ENCODE measurements at regions not wholly inside any gene's neighbourhood (a gene's known extent, or its start where the extent isn't known, plus 50 kb on each side); places are given as distances from the start of the nearest gene placed in this dataset.
A peak's percentile ranks its signal among the peaks of the same experiment; 100 is the strongest.

DNA sequence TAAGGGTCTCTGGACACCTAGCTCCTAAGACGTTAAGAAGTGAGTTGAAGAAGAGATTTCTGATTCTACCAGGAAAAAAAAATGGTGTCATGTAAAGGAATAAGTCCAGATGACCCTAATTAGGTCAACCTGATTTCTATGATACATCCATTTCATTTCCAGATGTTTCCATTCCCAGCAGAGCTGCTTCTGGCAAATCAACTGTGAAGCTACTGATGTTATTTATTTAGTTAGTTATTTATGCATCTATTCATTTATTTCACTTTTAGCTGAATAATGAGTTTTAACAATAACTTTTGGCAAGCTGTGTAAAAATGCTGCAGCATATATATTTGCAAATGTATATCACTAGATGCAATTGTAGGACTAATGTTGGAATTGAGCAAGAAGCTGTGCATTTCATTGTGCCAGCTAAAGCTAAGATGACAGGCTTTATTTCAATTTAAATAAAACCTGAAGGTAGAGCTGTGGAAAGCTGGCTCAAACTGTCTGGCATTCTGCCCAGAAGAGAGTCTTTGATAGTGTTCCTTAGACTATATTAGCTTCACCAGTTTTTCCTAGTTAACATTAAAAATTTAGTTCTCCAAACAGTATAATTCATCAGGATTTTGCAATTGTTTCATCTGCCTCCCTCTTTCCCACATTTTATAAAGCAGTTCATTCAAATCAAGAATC, 1164.4 kb upstream of the ADGRL4 start:
- Mint-ChIP-seq H3K4me1 (ENCODE audit: unreplicated experiment) (no peaks in the 10 kb centered on the region), H3K4me3 (ENCODE audit: unreplicated experiment) (no peak overlapping the region), H3K9me3 (ENCODE audit: unreplicated experiment) (peaks cover 7% of the 10 kb centered on the region), H3K36me3 (ENCODE audit: unreplicated experiment) (no peaks in the 10 kb centered on the region), H3K27me3 (ENCODE audit: unreplicated experiment) (no peaks in the 10 kb centered on the region), H3K27ac (ENCODE audit: unreplicated experiment) (no peak overlapping the region)
- no peak for DNase-seq (ENCODE audit: extremely low spot score, unreplicated experiment)
- TF ChIP-seq, protein P1, sequence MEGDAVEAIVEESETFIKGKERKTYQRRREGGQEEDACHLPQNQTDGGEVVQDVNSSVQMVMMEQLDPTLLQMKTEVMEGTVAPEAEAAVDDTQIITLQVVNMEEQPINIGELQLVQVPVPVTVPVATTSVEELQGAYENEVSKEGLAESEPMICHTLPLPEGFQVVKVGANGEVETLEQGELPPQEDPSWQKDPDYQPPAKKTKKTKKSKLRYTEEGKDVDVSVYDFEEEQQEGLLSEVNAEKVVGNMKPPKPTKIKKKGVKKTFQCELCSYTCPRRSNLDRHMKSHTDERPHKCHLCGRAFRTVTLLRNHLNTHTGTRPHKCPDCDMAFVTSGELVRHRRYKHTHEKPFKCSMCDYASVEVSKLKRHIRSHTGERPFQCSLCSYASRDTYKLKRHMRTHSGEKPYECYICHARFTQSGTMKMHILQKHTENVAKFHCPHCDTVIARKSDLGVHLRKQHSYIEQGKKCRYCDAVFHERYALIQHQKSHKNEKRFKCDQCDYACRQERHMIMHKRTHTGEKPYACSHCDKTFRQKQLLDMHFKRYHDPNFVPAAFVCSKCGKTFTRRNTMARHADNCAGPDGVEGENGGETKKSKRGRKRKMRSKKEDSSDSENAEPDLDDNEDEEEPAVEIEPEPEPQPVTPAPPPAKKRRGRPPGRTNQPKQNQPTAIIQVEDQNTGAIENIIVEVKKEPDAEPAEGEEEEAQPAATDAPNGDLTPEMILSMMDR (IDR thresholded peaks at IDR 0.05), result no peak

DNA sequence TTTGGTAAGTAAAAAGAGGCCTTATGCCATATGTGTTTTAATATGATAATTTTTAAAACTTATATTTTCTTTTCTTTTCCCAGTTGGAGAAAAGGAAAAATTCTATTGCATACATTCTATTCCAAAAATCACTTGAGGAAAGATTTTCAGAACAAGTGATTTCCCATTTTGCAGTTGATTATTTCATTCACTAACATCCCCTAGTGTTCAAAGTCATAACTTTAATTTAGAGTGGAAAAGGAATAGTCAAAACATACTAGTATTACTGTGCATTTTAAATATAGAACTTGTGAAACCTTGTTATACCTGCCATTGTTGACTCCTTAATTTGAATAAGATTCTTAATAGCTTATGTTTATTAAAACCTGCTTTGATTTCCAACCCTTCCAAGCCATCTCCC, 1157.6 kb upstream of the ADGRL4 start:
- H3K9me3 Mint-ChIP-seq (ENCODE audit: unreplicated experiment), result peaks cover 8% of the 10 kb centered on the region
- H3K4me1 Mint-ChIP-seq (ENCODE audit: unreplicated experiment), result peaks cover 5% of the 10 kb centered on the region
- H3K36me3 Mint-ChIP-seq (ENCODE audit: unreplicated experiment), result no peaks in the 10 kb centered on the region
- H3K27me3 Mint-ChIP-seq (ENCODE audit: unreplicated experiment), result no peaks in the 10 kb centered on the region
- no peak overlapping the region for H3K27ac Mint-ChIP-seq (ENCODE audit: unreplicated experiment)
- no peak overlapping the region for H3K4me3 Mint-ChIP-seq (ENCODE audit: unreplicated experiment)
- no peak for DNase-seq (ENCODE audit: extremely low spot score, unreplicated experiment)
- TF ChIP-seq, protein P1 (IDR thresholded peaks at IDR 0.05), result no peak

DNA sequence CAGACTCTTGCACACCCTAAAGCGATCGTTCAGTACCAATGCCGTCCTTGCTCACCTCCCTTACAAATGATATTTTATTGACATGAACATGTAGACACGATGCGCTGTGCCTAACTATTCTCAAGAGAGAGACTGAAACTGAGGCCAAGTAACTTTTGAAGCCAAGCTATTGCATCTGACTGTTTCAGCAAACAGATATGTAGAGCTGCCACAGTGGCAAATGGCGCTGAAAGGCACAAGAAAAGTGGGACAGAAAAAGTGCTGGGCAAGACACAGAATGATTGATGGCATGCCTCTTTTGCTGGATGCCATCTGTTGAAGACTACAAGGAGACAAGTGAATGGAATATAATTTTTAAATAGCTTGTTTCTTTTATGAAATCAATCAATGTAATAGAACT, 1157.2 kb upstream of the ADGRL4 start:
- no peak overlapping the region for H3K27ac Mint-ChIP-seq (ENCODE audit: unreplicated experiment)
- no peaks in the 10 kb centered on the region for H3K36me3 Mint-ChIP-seq (ENCODE audit: unreplicated experiment)
- peaks cover 9% of the 10 kb centered on the region for H3K4me1 Mint-ChIP-seq (ENCODE audit: unreplicated experiment)
- DNase-seq (ENCODE audit: extremely low spot score, unreplicated experiment), result no peak
- peaks cover 8% of the 10 kb centered on the region for H3K9me3 Mint-ChIP-seq (ENCODE audit: unreplicated experiment)
- TF ChIP-seq, protein P1 (IDR thresholded peaks at IDR 0.05), result no peak
- H3K4me3 Mint-ChIP-seq (ENCODE audit: unreplicated experiment), result no peak overlapping the region
- no peaks in the 10 kb centered on the region for H3K27me3 Mint-ChIP-seq (ENCODE audit: unreplicated experiment)

DNA sequence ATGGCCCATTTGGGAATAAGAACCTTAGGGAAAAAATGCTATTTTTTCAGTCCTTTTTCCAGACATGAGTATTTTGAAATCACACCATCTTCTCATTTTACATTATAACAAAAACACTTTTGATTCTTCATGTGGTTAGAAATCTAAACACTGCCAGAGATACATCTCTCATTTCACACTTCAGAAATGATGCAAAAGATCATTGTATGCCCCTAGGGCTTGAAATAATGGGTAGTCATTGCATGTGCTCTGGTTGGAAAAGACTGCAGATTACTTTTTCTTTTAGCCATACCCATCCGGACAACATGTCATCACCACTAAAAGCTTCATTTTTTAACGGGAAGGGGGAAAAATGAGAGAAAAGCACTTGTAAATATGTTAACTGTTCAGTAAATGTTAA, 1152.2 kb upstream of the ADGRL4 start:
- H3K4me1 Mint-ChIP-seq (ENCODE audit: unreplicated experiment), result peaks cover 32% of the 10 kb centered on the region
- H3K9me3 Mint-ChIP-seq (ENCODE audit: unreplicated experiment), result peaks cover 8% of the 10 kb centered on the region
- no peaks in the 10 kb centered on the region for H3K27me3 Mint-ChIP-seq (ENCODE audit: unreplicated experiment)
- H3K4me3 Mint-ChIP-seq (ENCODE audit: unreplicated experiment), result peak overlapping the region; percentile 12
- peak overlapping the region; percentile 59 for H3K27ac Mint-ChIP-seq (ENCODE audit: unreplicated experiment)
- DNase-seq (ENCODE audit: extremely low spot score, unreplicated experiment), result no peak
- TF ChIP-seq, protein P1 (IDR thresholded peaks at IDR 0.05), result no peak
- H3K36me3 Mint-ChIP-seq (ENCODE audit: unreplicated experiment), result no peaks in the 10 kb centered on the region

DNA sequence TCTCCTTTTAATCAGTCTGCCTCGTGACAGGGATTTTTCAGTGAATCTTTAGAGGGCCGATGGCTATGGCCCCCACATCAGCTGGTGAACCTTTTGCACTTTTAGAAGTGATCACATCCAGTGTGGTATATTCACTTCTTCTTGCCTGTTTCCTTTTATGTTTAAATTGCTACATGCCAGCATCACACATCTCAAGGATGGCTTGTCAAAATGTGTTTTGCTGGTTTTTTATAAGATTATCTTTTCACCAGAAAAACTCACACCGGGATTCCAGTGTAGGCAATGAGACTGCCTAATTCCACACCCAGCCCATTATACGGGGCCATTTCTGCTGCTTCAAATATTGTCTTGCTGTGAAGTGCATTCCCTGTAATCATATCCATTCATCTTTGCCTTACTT, 1151.7 kb upstream of the ADGRL4 start:
- H3K4me1 Mint-ChIP-seq (ENCODE audit: unreplicated experiment), result peaks cover 32% of the 10 kb centered on the region
- H3K27me3 Mint-ChIP-seq (ENCODE audit: unreplicated experiment), result no peaks in the 10 kb centered on the region
- TF ChIP-seq, protein P1 (IDR thresholded peaks at IDR 0.05), result no peak
- peaks cover under 1% of the 10 kb centered on the region for H3K36me3 Mint-ChIP-seq (ENCODE audit: unreplicated experiment)
- H3K9me3 Mint-ChIP-seq (ENCODE audit: unreplicated experiment), result peaks cover 9% of the 10 kb centered on the region
- DNase-seq (ENCODE audit: extremely low spot score, unreplicated experiment), result no peak
- peak overlapping the region; percentile 59 for H3K27ac Mint-ChIP-seq (ENCODE audit: unreplicated experiment)
- peak overlapping the region; percentile 12 for H3K4me3 Mint-ChIP-seq (ENCODE audit: unreplicated experiment)
